ENCODE measurements at regions not wholly inside any gene's neighbourhood (a gene's known extent, or its start where the extent isn't known, plus 50 kb on each side); places are given as distances from the start of the nearest gene placed in this dataset.

GRCh38 chr1:3986686-3987218 is 86.7 kb upstream of the C1orf174 start:
- CTCF ChIA-PET, result no interaction called here
- BruUV-seq (replicated peaks), result no TSS peak
- intact Hi-C loops (cut with micrococcal nuclease; ENCODE audit: unreplicated experiment), result no loop called here
- no peak for TF ChIP-seq CTCF (IDR thresholded peaks at IDR 0.05; ENCODE audit: unreplicated experiment)
- Mint-ChIP-seq H3K27me3 (ENCODE audit: unreplicated experiment) (peaks cover 19% of the 10 kb centered on the region), H3K27ac (ENCODE audit: unreplicated experiment) (no peak overlapping the region), H3K4me1 (ENCODE audit: low read depth, unreplicated experiment) (no peaks in the 10 kb centered on the region), H3K9me3 (ENCODE audit: low read depth, unreplicated experiment) (no peaks in the 10 kb centered on the region), H3K4me3 (ENCODE audit: low read depth, unreplicated experiment) (no peak overlapping the region), H3K36me3 (ENCODE audit: insufficient read depth, unreplicated experiment) (no peaks in the 10 kb centered on the region)
- no peak for DNase-seq

DNA sequence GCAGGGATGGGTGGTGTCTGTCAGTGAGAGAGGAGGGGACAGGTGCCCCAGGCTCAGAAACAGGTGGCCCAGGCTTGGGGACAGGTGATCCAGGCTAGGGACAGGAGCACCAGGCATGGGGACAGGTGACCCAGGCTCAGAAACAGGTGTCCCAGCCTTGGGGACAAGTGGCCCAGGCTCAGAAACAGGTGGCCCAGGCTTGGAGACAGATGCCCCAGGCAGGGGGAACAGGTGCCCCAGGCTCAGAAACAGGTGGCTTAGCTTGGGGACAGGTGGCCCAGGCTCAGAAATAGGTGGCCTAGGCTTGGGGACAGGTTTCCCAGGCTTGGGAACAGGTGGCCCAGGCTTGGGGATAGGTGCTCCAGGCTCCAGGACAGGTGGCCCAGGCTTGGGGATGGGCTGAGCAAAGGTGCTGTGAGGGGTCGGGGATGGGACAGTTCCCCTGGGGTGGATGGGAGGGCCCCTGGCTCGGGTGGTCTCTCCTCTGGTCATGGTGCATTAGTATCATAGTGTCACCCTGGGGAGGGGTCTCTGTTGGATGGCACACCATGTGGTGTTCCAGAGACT is 87.7 kb upstream of the C1orf174 start:
- BruUV-seq (replicated peaks), result no TSS peak
- CTCF ChIA-PET, result no interaction called here
- Mint-ChIP-seq H3K36me3 (ENCODE audit: insufficient read depth, unreplicated experiment) (no peaks in the 10 kb centered on the region), H3K4me3 (ENCODE audit: low read depth, unreplicated experiment) (no peak overlapping the region), H3K4me1 (ENCODE audit: low read depth, unreplicated experiment) (no peaks in the 10 kb centered on the region), H3K9me3 (ENCODE audit: low read depth, unreplicated experiment) (peaks cover 2% of the 10 kb centered on the region), H3K27ac (ENCODE audit: unreplicated experiment) (no peak overlapping the region), H3K27me3 (ENCODE audit: unreplicated experiment) (peaks cover 19% of the 10 kb centered on the region)
- TF ChIP-seq CTCF (IDR thresholded peaks at IDR 0.05; ENCODE audit: unreplicated experiment), result no peak
- no peak for DNase-seq
- intact Hi-C loops (cut with micrococcal nuclease; ENCODE audit: unreplicated experiment), result no loop called here

DNA sequence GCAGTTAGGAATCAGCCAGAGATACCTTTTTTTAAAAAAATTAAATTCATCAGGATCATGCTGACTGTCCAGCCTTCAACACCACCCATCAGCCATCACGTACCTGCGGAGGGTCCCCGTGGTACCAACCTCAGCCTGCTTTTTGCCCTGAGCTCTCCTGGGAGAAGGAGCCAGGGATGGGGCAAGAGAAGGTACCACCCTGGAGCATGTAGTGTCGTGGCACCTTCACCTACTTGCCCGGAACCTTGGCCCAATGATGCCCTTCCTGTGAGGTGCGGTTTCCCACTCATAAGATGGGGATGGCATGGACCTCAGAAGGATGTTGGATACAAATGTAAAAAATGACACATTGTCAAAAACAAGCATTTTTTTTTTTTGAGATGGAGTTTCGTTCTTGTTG is 88.4 kb upstream of the C1orf174 start:
- Mint-ChIP-seq H3K36me3 (ENCODE audit: insufficient read depth, unreplicated experiment) (no peaks in the 10 kb centered on the region), H3K27ac (ENCODE audit: unreplicated experiment) (no peak overlapping the region), H3K4me3 (ENCODE audit: low read depth, unreplicated experiment) (no peak overlapping the region), H3K4me1 (ENCODE audit: low read depth, unreplicated experiment) (no peaks in the 10 kb centered on the region), H3K27me3 (ENCODE audit: unreplicated experiment) (peaks cover 14% of the 10 kb centered on the region), H3K9me3 (ENCODE audit: low read depth, unreplicated experiment) (peaks cover 2% of the 10 kb centered on the region)
- DNase-seq, result no peak
- CTCF ChIA-PET, result no interaction called here
- intact Hi-C loops (cut with micrococcal nuclease; ENCODE audit: unreplicated experiment), result no loop called here
- no peak for TF ChIP-seq CTCF (IDR thresholded peaks at IDR 0.05; ENCODE audit: unreplicated experiment)
- no TSS peak for BruUV-seq (replicated peaks)

GRCh38 chr1:3989465-3989864 is 89.4 kb upstream of the C1orf174 start:
- H3K4me3 Mint-ChIP-seq (ENCODE audit: low read depth, unreplicated experiment), result no peak overlapping the region
- intact Hi-C loops (cut with micrococcal nuclease; ENCODE audit: unreplicated experiment), result no loop called here
- no peaks in the 10 kb centered on the region for H3K4me1 Mint-ChIP-seq (ENCODE audit: low read depth, unreplicated experiment)
- CTCF ChIA-PET, result no interaction called here
- peaks cover 2% of the 10 kb centered on the region for H3K9me3 Mint-ChIP-seq (ENCODE audit: low read depth, unreplicated experiment)
- DNase-seq, result no peak
- TF ChIP-seq CTCF (IDR thresholded peaks at IDR 0.05; ENCODE audit: unreplicated experiment), result no peak
- H3K27me3 Mint-ChIP-seq (ENCODE audit: unreplicated experiment), result peaks cover 22% of the 10 kb centered on the region
- no peaks in the 10 kb centered on the region for H3K36me3 Mint-ChIP-seq (ENCODE audit: insufficient read depth, unreplicated experiment)
- BruUV-seq (replicated peaks), result no TSS peak
- H3K27ac Mint-ChIP-seq (ENCODE audit: unreplicated experiment), result no peak overlapping the region
